GM18511 (cell line): ENCODE measurements at regions not wholly inside any gene's neighbourhood (a gene's known extent, or its start where the extent isn't known, plus 50 kb on each side); places are given as distances from the start of the nearest gene placed in this dataset.
"Not testable (repeated sequence)": the region's sequence is repeated elsewhere in the genome, so short reads cannot be mapped to it uniquely, and the experiment has no call there.

Source experiments
- ATAC-seq: cut with Tn5 transposase; IDR thresholded peaks from one replicate; pipeline ENCODE4 v1.9.1; 2021; ENCODE audit warnings: mild to moderate bottlenecking, moderate library complexity; ENCODE audit not compliant: unreplicated experiment

DNA sequence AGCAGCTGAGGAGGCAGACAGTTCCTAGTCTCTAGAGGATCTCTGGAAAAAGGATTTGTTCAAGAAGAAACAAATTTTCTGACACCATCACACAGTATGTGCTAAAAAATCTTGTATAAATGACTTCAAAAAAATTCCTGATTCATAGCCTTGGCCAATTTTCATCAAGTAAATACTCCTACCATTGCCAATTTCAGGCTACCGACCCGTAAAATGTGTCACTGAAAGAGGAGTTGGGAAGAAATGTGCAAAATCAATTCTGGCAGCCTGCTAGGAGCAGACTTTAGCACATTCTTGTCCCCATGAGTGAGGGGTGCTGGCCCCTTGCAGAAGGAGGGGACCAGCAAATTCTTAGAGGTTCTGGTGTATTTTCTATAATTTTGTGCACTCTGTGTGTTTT lies 109.4 kb downstream of the TMEM30B start:
- ATAC-seq, result no peak

DNA sequence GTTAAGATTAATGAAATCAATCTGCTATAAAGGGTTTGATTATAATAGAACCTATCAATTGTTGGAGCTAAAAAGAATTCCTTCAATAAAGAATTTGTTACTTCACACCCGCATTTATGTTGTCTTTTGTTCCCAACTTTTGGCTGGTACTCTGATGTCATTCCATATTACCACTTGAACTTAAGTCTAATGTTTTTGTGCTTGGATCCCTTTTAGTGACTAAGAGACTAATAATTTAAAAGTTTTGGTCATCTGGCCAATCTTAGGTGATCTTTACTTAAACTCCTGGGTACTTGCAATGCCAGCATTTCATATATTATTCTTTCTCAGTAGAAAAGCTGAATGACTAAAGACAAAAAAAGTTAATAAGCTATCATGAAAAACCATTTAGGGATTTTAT lies 113.0 kb downstream of the TMEM30B start:
- no peak for ATAC-seq

DNA sequence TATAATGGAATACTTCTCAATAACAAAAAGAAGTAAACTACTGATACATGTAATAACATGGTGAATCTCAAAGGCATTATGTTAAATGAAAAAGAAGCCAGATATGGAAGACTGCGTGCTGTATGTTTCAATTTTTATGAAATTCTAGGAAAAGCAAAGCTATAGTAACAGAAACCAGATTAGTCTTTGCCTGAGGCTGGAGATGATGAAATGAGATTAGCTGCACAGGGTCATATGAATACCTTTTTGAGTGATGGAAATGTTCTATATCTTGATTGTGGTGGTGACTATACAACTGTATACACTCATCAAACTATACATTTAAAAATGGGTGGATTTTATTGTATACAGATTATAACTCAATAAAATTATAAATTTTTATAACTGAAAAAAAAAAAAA lies 113.5 kb downstream of the TMEM30B start:
- ATAC-seq, result no peak

DNA sequence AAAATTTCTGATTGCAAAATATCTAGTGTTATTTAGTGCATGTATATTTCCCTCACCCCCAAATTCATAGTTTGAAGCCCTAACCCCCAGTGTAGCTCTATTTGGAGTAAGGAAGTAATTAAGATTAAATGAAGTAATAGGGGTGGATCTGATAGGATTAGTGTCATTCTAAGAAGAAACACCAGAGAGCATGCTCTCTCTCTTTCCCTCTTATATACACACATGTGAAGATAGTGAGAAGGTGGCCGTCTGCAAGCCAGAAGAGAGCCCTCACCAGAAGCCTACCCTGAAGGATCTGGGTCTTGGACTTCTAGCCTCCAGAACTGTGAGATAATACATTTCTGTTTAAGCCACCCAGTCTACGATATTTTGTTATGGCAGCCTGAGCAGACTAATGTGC lies 120.3 kb downstream of the TMEM30B start:
- no peak for ATAC-seq

DNA sequence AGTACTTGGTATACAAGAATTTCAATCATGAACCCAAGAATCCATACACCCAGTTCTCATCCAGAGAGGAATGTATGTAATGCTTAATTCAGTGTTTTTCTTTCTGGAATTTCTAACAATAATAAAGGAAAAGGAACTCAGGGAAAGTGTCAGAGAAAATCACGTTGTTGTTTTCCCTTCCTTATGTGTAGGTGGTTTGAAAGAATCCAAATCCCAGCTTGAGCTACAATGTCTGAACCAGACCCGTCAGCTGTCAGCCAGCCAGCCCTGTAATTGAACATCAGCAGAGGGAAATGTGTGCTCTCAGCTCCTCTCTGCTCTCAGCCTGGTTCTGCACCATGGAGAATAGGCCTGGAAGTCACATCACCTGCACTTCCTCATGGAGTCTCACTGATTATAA lies 126.5 kb downstream of the TMEM30B start:
- no peak for ATAC-seq

DNA sequence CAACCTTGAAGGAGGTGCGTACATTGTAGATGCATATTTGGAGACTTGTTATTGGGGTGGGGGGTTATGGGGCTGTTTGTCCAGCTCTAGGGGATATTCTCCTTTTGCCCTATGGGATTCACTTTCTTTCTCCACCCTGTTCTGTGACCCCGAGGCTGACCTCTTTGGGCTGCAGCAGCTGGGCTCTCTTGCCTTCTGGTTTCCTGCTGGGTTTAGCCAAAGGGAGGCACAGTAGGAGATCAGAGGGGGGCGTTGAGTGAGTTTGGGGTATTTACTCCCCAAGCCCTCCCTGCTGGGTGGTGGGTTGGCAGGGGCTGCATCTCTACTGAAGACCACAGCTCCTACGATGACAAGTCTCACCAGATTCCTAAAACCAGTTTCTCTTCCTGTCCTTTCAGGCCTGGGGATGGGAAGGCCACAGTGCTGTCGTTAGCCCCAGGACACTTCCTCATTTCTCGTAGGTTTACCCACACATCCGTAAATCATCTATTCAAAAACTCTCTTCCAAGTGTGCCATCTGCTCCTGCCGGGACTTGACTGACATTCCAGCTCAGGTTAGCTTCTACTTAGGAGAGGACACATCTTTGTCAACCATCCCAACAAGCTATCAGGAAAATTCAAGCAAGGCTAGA lies 127.1 kb downstream of the TMEM30B start:
- ATAC-seq, result no peak

DNA sequence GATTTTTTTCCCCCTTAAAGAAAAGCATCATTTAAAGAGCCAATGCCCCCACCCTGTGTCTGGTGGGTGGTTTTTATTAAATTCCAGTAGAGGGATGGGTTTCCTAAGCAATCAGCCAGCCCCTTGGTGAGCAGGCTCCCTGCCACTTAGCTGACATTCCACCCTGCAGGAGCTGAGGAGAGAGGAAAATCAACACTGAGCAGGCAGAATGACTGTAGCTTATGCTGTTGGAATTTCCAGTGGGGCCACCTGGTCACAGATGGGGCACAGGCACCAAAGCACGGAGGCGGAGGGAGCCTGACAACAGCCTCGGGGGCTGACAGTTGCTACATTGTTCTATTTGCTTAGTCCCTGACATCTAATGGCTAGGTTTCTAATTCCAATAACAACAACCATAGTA lies 127.7 kb downstream of the TMEM30B start:
- ATAC-seq, result no peak

DNA sequence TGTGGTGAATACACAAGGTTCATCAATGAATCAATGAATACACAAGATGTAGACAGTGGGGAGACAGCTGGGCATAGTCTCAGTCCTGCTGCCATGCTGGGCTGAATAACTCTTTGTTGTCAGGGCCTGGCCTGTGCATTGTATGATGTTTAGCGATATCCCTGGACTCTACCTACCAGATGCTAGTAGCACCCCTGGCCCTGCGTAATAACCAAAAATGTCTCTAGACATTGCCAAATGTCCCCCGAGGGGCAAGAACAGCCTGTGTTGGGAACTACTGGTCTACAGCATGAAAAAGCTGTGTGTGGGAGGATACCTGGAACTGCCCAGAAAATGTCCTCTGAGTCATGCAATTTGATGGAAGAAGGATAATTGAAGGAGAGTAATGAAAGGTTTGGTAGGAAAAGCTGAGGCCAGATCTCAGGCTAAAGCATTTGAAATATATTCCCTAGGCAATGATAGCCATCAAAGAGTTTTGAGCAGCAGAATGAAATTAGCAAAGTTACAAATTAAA lies 128.2 kb downstream of the TMEM30B start:
- ATAC-seq, result no peak

DNA sequence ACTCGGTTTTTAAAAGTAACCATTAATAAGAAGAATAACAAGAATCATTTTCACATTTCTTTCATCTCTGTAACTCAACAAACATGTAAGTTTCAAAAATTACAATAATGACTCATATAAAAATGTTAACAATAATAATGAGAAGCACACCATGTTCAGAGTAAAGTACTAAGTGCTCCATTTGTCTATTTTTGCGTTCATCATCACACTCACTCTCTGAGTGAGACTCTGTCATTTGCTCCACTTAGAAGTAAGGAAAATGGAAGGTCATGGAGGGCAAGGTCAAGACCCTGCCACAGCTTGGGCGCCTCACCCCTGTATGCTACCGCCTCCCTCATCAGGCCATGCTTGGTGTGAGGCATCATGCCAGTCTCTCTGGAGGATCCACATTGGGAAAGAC lies 129.9 kb downstream of the TMEM30B start:
- no peak for ATAC-seq

DNA sequence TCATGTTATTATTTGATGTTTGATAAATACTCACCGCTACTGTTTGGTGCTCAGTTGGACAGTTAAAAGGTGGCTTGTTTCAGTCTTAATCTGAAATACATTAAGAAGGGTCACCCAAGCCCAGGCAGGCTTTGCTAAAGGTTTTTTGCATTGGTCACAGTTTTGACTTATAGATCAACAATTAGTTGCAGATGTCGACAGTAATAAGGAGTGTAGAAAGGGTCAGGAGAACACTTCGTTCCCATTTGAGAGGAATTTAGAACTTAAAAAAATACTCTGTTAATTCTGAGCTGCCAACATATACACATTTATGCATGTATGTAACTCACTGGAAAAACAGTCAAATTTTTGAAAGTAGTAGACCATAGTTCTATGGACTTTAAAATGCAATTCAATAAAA lies 130.3 kb downstream of the TMEM30B start:
- ATAC-seq, result no peak

DNA sequence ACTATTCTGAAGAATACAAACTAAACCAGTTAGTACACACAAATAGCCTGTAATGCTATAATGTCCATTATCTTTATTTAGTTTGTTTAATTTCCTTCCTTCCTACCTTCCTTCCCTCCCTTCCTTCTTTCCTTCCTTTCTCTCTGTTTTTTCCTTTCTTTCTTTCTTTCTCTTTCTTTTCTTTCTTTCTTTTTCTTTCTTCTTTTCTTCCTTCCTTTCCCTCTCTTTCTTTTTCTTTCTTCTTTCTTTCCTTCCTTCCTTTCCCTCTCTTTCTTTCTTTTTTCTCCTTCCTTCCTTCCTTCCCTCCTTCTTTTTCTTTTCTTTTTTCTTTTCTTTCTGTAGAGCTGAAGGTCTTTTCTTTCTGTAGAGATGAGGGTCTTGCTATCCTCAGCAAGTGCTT lies 131.2 kb downstream of the TMEM30B start:
- no peak for ATAC-seq

DNA sequence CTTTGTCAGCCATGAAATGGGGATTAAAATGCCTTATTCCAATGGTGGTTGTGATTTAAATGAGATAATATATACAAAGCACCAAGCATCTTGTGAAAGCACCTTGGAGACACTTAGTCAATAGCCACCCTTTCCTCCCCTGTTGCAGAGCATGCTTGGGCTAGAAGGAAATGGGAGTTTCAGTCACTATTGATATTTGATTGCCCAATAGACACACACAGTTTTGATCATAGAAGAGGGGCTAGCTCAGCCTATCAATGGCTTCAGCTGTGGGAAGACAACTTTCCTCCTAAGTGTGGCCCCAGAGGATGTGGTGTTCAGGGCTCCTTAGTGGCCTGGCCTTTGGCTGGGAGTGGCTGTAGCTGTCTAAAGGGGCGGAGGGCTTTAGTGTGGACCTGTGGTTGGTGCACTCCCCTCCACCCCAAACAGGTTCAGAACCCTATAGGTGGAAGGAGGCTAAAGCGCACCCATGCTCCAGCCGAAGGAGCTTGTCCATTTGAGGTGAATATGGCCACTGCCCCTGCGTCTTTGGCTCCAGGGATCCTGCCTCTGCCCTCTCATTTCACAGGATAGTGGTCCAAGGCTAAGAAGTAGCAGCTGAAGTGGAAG lies 132.3 kb downstream of the TMEM30B start:
- ATAC-seq, result no peak

DNA sequence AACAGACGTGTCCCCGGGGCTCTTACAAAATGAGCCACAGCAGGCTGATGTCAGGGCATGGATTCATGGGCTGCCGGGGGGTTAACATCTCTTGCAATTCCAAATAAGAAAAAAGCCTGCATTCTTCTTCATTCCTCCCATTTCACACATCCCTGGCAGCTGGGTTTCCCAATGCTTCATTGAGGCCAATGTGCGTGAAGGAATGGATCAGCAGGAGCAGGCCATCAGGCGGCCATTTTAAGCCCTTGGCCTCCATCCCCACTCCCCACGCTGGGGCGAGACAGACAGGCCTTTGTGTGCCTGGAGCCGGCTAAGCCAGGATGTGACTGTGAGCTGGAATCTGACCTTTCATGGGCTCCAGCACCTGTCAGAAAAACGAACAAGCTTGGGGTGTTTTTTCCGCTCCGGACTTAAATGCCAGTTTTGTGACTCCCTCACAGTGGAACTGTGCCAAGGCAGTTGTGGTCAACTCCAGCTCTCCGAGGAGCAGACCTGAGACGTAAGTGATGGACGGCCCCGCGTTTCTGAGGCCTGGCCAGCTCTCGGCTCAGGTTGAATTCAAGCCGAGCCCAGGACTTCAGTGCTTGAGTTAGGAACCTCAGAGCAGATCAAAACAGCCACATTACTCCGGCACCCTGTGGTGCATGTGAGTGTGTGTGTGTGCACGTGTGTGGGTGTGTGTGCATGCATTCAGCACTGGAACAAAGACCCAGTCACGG lies 133.1 kb downstream of the TMEM30B start:
- no peak for ATAC-seq

DNA sequence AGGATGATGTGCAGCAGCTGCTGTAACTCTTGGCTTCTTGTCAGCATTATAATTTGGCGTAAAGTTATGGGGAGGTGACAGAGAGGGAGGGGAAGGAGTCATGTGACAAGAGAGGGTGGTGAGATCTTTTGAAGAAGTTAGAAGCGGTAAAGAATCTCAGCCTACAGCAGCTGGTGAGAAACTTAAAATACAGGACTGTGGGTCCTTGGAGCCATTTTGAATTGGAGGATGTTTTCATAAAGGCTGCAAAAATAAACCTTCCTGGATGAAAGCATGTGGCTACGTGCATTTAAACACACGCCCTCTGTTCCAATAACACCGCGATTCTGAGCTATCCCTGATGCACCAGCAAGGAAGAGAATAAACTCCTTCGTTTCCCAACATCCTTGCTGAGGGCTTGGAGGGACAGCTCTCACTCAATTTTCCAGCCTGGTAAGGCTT lies 133.7 kb downstream of the TMEM30B start:
- no peak for ATAC-seq

DNA sequence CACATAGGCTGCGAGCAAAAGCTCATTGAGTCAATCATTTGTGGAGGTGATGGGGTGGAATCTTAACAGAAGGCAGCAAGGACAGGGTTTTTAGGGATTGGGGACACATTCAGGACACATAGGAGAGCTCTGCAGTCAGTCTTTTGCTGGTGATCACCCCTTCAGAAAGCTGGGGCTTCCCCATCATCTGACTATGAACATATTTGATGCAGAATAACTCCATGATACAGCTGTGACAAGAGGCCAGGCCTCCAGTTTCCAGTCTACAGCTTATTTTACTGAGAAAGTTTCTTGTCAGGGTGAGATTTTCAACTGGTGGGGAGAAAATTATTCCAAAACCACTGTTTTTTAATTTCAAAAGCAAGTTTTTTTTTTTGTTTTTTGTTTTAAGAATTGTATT lies 134.2 kb downstream of the TMEM30B start:
- no peak for ATAC-seq

DNA sequence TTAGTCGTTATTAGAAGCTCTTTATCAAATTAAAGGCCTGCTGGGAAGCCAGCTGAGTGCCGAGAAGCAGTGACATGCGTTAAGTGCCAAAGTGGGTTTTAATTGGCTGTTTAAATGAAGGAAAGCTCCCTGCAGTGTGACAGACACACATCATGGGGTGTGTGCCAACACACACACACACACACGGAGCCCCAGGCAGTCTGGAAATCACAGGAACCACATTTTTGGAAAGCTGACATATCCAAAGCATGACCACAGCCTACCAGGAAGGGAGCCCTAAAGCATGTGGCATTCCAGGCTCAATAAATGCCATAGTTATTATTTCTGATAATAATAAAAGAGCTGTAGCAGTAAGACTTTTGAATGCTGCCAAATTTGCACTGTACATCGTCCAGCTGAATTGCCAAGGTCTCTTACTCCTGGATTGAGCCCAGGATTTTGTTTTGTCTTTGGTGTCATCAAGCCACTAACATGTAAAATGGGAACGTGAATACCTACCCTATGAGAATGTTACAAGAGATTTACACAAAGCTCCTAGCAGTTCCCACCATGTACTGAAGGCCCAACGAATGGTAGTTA lies 135.1 kb downstream of the TMEM30B start:
- no peak for ATAC-seq

DNA sequence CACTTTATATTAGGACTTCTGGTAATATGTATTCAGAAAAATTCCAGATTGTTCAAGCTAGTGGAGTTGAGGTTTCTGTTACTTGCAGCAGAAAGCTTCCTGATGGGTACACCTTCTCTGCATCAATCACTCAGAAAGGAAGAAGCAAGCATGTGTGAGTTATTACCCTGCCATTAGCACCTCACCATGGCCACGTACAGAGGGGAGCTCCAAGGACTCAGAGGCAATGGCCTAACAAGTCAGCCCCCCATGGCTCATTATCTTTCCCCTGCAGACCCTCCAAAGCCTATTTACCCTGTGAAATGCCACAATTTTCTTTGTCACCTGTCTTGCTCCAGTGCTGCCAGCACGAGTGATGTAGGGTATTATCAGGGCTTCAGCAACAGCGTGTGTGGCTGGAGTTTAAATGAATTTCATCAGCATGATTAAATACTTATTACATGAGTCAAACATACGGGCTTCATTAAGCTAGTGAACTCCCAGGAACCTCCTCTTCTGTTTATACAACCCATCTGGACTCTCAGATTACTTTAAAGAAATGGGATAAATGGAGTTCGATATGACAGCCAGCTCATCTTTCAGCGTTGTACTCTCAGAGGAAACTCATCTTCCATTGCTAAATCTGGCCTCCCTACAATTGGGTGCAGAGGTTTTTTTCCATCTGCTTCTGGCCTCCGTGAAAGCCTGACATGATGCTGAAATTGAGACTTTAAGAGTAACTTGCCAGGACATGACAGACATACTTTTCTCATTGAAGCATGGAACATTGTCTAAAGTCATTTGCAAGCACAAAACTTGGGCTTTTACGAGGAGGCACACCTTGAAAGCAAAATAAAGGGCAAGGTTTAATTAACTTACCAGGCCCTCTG lies 135.9 kb downstream of the TMEM30B start:
- ATAC-seq, result no peak

DNA sequence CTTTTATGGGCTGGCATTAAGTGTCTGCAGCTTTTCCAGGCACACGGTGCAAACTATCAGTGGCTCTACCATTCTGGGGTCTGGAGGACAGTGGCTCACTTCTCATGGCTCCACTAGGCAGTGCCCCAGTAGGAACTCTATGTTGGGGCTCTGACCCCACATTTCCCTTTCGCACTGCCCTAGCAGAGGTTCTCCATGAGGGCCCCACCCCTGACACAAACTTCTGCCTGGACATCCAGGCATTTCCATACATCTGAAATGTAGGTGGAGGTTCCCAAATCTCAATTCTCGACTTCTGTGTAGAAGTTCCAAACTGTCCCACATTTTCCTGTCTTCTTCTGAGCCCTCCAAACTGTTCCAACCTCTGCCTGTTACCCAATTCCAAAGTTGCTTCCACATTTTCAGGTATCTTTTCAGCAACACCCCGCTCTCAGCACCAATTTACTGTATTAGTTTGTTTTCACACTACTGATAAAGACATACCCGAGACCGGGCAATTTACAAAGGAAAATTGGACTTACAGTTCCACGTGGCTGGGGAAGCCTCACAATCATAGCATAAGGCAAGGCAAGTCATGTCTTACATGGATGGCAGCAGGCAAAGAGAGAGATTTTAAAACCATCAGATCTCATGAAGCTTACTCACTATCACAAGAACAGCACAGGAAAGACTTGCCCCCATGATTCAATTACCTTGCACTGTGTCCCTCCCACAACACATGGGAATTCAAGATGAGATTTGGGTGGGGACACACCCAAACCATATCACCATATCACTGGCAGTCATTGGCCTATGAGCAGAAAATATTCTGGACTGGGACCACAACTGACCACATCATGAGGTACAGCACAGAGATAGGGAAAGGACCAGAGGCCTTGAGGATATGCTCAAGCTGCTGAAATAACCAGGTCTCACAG lies 136.8 kb downstream of the TMEM30B start:
- ATAC-seq, result not testable (repeated sequence)

DNA sequence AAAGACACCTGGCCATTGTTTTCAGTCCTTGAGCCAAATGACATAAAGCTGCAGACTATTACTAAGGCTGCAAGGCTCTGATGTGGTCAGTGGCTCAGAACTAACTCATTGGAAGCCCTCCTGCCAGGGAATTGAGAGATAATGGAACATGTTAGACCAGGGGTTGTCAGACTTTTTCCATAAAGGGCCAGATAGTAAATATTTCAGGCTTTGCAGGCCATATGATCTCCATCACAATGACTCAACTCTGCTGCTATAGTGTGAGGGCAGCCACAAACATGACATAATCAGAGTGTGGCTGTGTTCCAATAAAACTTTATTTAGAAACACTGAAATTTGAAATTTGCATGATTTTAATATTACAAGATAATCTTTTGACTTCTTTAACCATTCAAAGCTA lies 140.3 kb downstream of the TMEM30B start:
- ATAC-seq, result no peak

DNA sequence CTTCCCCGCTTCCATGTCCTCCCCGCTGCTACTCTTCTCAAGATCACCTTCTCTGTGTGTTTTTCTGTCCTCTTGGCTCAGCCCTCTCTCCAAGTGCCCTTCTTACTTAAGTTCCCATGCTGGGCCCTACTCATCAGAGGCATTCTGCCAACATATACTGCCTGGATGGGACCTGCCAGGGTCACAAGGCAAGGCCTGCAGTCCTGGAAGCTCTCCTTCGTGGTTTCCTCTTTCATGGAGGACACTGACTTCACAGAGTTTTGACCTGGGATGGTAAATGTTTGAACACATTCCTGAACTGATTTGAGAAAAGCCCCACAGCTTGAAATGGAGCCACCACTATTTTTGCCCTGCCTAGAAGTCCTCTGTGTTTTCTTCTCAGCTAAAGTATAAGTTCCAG lies 140.9 kb downstream of the TMEM30B start:
- no peak for ATAC-seq
